ENCODE measurements at regions not wholly inside any gene's neighbourhood (a gene's known extent, or its start where the extent isn't known, plus 50 kb on each side); places are given as distances from the start of the nearest gene placed in this dataset.

DNA sequence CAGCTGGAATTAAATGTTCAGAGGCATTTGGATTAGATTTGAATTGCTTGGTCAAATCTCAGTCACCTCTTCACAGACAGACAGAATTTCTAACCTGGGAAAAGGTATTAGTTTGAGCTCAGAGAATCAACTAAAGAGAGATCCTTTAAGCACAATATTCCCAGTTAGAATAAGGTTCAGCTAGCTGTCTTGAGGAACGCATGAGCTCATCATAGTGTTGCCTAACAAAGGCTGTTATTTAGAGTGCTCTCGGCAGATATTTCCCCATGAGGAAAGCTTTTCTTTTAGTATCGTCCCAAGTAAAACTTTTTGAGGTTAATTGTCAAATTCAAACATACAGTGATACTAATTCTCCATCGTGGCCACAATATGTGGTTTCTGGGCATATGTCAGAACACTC lies 269.9 kb downstream of the HLX start:
- no peak for TF ChIP-seq CTCF (conservative IDR thresholded peaks at IDR 0.05 in 1 of 2, IDR thresholded peaks at IDR 0.05 in 1 of 2; ENCODE audit: low read depth in 1 of 2, low read length in 2 of 2)
- no peak for TF ChIP-seq EZH2 (IDR thresholded peaks at IDR 0.05; ENCODE audit: low read length, missing control alignments)
- Histone ChIP-seq H3K27me3 (ENCODE audit: control insufficient read depth, insufficient read depth, low read length) (no peaks in the 10 kb centered on the region), H2AFZ (ENCODE audit: low read length) (no peak overlapping the region), H3K79me2 (ENCODE audit: control insufficient read depth, insufficient read depth, low read length) (no peaks in the 10 kb centered on the region), H3K4me3 (replicated peaks in 1 of 4; ENCODE audit: control extremely low read depth in 1 of 4, insufficient read depth in 1 of 4, low read depth in 3 of 4, low read length in 4 of 4) (no peak overlapping the region), H3K36me3 (ENCODE audit: control insufficient read depth, insufficient read depth, low read length) (no peaks in the 10 kb centered on the region), H4K20me1 (ENCODE audit: control insufficient read depth, extremely low read depth, insufficient read depth, low read length) (no peaks in the 10 kb centered on the region), H3K4me2 (ENCODE audit: extremely low read depth, insufficient read depth, low read length) (no peak overlapping the region), H3K27ac (ENCODE audit: insufficient read depth, low read length) (no peak overlapping the region), H3K4me1 (ENCODE audit: control insufficient read depth, extremely low read depth, insufficient read depth, low read length) (no peaks in the 10 kb centered on the region), H3K9me3 (ENCODE audit: control insufficient read depth, insufficient read depth, low read depth, low read length) (no peaks in the 10 kb centered on the region), H3K9ac (ENCODE audit: insufficient read depth, low read length) (no peak overlapping the region)
- DNase-seq (ENCODE audit: low read depth in 2 of 2) = peak in 1 of 2 donors; percentile 63

DNA sequence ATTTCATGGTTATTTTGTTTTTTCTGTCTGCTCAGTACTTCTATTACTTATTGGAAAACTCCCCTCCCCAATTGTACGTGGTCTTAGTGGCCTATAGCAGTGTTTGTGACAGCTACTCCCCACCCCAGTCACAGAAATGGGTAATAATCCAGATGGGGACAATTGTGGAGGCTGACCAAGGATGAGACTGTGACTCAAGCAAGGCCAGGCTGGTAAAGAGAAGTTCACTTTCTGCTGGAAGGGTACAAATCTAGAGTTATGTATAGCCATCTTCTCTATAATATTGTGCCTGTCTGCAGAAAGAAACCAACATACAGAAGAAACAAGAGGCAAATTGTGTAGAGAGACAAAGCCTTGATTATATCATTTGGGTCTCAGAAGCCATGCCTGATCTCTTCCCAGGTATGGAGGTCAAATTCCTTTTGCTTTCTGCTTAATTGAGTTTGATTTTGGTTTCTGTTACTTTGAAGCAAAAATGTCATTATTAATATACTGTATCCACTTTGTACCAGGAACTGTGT lies 270.4 kb downstream of the HLX start:
- no peak for DNase-seq (ENCODE audit: low read depth in 2 of 2)
- no peak overlapping the region for H2AFZ ChIP-seq (ENCODE audit: low read length)
- H3K27ac ChIP-seq (ENCODE audit: insufficient read depth, low read length) = no peak overlapping the region
- H3K9me3 ChIP-seq (ENCODE audit: control insufficient read depth, insufficient read depth, low read depth, low read length) = no peaks in the 10 kb centered on the region
- H3K4me2 ChIP-seq (ENCODE audit: extremely low read depth, insufficient read depth, low read length) = no peak overlapping the region
- H3K4me3 ChIP-seq (replicated peaks in 1 of 4; ENCODE audit: control extremely low read depth in 1 of 4, insufficient read depth in 1 of 4, low read depth in 3 of 4, low read length in 4 of 4) = no peak overlapping the region
- H3K36me3 ChIP-seq (ENCODE audit: control insufficient read depth, insufficient read depth, low read length) = no peaks in the 10 kb centered on the region
- no peaks in the 10 kb centered on the region for H3K79me2 ChIP-seq (ENCODE audit: control insufficient read depth, insufficient read depth, low read length)
- H3K27me3 ChIP-seq (ENCODE audit: control insufficient read depth, insufficient read depth, low read length) = no peaks in the 10 kb centered on the region
- TF ChIP-seq CTCF (conservative IDR thresholded peaks at IDR 0.05 in 1 of 2, IDR thresholded peaks at IDR 0.05 in 1 of 2; ENCODE audit: low read depth in 1 of 2, low read length in 2 of 2) (no peak), EZH2 (IDR thresholded peaks at IDR 0.05; ENCODE audit: low read length, missing control alignments) (no peak)
- H4K20me1 ChIP-seq (ENCODE audit: control insufficient read depth, extremely low read depth, insufficient read depth, low read length) = no peaks in the 10 kb centered on the region
- H3K9ac ChIP-seq (ENCODE audit: insufficient read depth, low read length) = no peak overlapping the region
- no peaks in the 10 kb centered on the region for H3K4me1 ChIP-seq (ENCODE audit: control insufficient read depth, extremely low read depth, insufficient read depth, low read length)

DNA sequence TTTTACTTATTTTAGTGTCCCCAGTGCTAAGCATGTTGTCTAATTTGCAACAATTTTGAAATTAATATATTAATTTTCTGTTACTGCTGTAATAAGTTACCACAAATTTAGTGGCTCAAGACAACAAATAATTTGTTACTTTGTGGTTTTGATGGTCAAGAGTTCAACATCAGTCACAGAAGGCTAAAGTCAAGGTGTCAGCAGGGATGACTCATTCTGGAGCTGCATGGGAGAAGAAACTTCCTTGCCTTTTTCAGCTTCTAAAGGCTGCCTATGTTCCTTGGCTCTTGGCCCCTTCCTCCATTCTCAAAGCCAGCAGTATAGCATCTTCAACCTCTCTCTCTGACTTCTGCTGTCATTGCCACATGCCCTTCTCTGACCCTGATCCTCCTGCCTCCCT lies 271.8 kb downstream of the HLX start:
- Histone ChIP-seq H3K4me3 (replicated peaks in 1 of 4; ENCODE audit: control extremely low read depth in 1 of 4, insufficient read depth in 1 of 4, low read depth in 3 of 4, low read length in 4 of 4) (no peak overlapping the region), H2AFZ (ENCODE audit: low read length) (no peak overlapping the region), H3K9ac (ENCODE audit: insufficient read depth, low read length) (no peak overlapping the region), H3K27me3 (ENCODE audit: control insufficient read depth, insufficient read depth, low read length) (no peaks in the 10 kb centered on the region), H3K4me1 (ENCODE audit: control insufficient read depth, extremely low read depth, insufficient read depth, low read length) (no peaks in the 10 kb centered on the region), H3K36me3 (ENCODE audit: control insufficient read depth, insufficient read depth, low read length) (no peaks in the 10 kb centered on the region), H3K27ac (ENCODE audit: insufficient read depth, low read length) (no peak overlapping the region), H4K20me1 (ENCODE audit: control insufficient read depth, extremely low read depth, insufficient read depth, low read length) (no peaks in the 10 kb centered on the region), H3K4me2 (ENCODE audit: extremely low read depth, insufficient read depth, low read length) (no peak overlapping the region), H3K9me3 (ENCODE audit: control insufficient read depth, insufficient read depth, low read depth, low read length) (no peaks in the 10 kb centered on the region), H3K79me2 (ENCODE audit: control insufficient read depth, insufficient read depth, low read length) (no peaks in the 10 kb centered on the region)
- DNase-seq (ENCODE audit: low read depth in 2 of 2) = peak in 1 of 2 donors; percentile 11
- TF ChIP-seq EZH2 (IDR thresholded peaks at IDR 0.05; ENCODE audit: low read length, missing control alignments) = no peak
- no peak for TF ChIP-seq CTCF (conservative IDR thresholded peaks at IDR 0.05 in 1 of 2, IDR thresholded peaks at IDR 0.05 in 1 of 2; ENCODE audit: low read depth in 1 of 2, low read length in 2 of 2)
